ENCODE measurements at regions not wholly inside any gene's neighbourhood (a gene's known extent, or its start where the extent isn't known, plus 50 kb on each side); places are given as distances from the start of the nearest gene placed in this dataset.
A peak's percentile ranks its signal among the peaks of the same experiment; 100 is the strongest.
"Not testable (repeated sequence)": the region's sequence is repeated elsewhere in the genome, so short reads cannot be mapped to it uniquely, and the experiment has no call there.

- peak overlapping the region in 2 of 3 experiments; percentile 23 to 59 for H3K4me3 ChIP-seq (replicated peaks in 1 of 3; ENCODE audit: low read depth in 2 of 3, low read length in 3 of 3)
- Mint-ChIP-seq H3K27me3 (ENCODE audit: low read depth in 3 of 3) (peaks cover 3 to 8% (median 4%) of the 10 kb centered on the region in 3 donors), H3K9me3 (peaks cover 0 to 8% (median 4%) of the 10 kb centered on the region in 7 donors), H3K27ac (peak overlapping the region in 2 of 7 donors; percentile 38 to 66), H3K36me3 (no peaks in the 10 kb centered on the region), H3K4me3 (peak overlapping the region; percentile 74 to 96), H3K4me1 (peaks cover 18% of the 10 kb centered on the region)
- peak overlapping the region; percentile 78 for H2AFZ ChIP-seq (ENCODE audit: insufficient read depth, low read depth, low read length, poor library complexity, severe bottlenecking)
- peak; percentile 73 for TF ChIP-seq CTCF (IDR thresholded peaks at IDR 0.05)
- peaks cover 14 to 16% of the 10 kb centered on the region in 2 donors for H3K4me1 ChIP-seq (ENCODE audit: control insufficient read depth in 1 of 2, insufficient read depth in 2 of 2, low read length in 2 of 2)
- no peaks in the 10 kb centered on the region for H4K20me1 ChIP-seq (ENCODE audit: insufficient read depth, low read length)
- H3K27me3 ChIP-seq (ENCODE audit: control insufficient read depth in 2 of 2, insufficient read depth in 2 of 2, low read length in 2 of 2) = no peaks in the 10 kb centered on the region
- intact Hi-C loops (cut with micrococcal nuclease) = no loop called here
- H3K36me3 ChIP-seq (replicated peaks in 1 of 2; ENCODE audit: control insufficient read depth in 1 of 2, insufficient read depth in 2 of 2, low read length in 2 of 2) = no peaks in the 10 kb centered on the region
- no peak overlapping the region for H3K9ac ChIP-seq (ENCODE audit: insufficient read depth, low read length, poor library complexity, severe bottlenecking)
- no peaks in the 10 kb centered on the region for H3K9me3 ChIP-seq (replicated peaks in 1 of 2; ENCODE audit: control insufficient read depth in 1 of 2, insufficient read depth in 1 of 2, low read length in 2 of 2)
- no peaks in the 10 kb centered on the region for H3K79me2 ChIP-seq (ENCODE audit: insufficient read depth, low read length)
- DNase-seq = peak; percentile 43 to 57 (median 56)
- no peak overlapping the region for H3K27ac ChIP-seq (ENCODE audit: low read depth in 1 of 2, low read length in 2 of 2)
- 0% methylated on average over 4 of the region's 7 CpGs for WGBS (ENCODE audit: insufficient coverage)
- peak overlapping the region; percentile 71 for H3K4me2 ChIP-seq (replicated peaks; ENCODE audit: extremely low read depth, low read length, poor library complexity, severe bottlenecking)
These were observed 228.1 kb upstream of the AMIGO2 start for GRCh38 chr12:47307680-47308399.

- H3K79me2 ChIP-seq (ENCODE audit: insufficient read depth, low read length); H3K27ac ChIP-seq (ENCODE audit: low read depth in 1 of 2, low read length in 2 of 2); H3K36me3 Mint-ChIP-seq; H4K20me1 ChIP-seq (ENCODE audit: insufficient read depth, low read length); H3K36me3 ChIP-seq (replicated peaks in 1 of 2; ENCODE audit: control insufficient read depth in 1 of 2, insufficient read depth in 2 of 2, low read length in 2 of 2); intact Hi-C loops (cut with micrococcal nuclease); H3K27me3 Mint-ChIP-seq (ENCODE audit: low read depth in 3 of 3); H3K9ac ChIP-seq (ENCODE audit: insufficient read depth, low read length, poor library complexity, severe bottlenecking); H3K9me3 Mint-ChIP-seq; H3K9me3 ChIP-seq (replicated peaks in 1 of 2; ENCODE audit: control insufficient read depth in 1 of 2, insufficient read depth in 1 of 2, low read length in 2 of 2); H3K27me3 ChIP-seq (ENCODE audit: control insufficient read depth in 2 of 2, insufficient read depth in 2 of 2, low read length in 2 of 2): not testable (repeated sequence)
- H3K4me3 Mint-ChIP-seq = peak overlapping the region; percentile 74 to 96
- WGBS (ENCODE audit: insufficient coverage) = 6% methylated on average over 16 of the region's 25 CpGs
- peaks cover 14% of the 10 kb centered on the region for H3K4me1 Mint-ChIP-seq
- H3K4me2 ChIP-seq (replicated peaks; ENCODE audit: extremely low read depth, low read length, poor library complexity, severe bottlenecking) = peak overlapping the region; percentile 71
- peak overlapping the region; percentile 78 for H2AFZ ChIP-seq (ENCODE audit: insufficient read depth, low read depth, low read length, poor library complexity, severe bottlenecking)
- H3K27ac Mint-ChIP-seq = peak overlapping the region in 4 of 7 donors; percentile 34 to 73 (median 42)
- peak overlapping the region in 2 of 3 experiments; percentile 23 to 59 for H3K4me3 ChIP-seq (replicated peaks in 1 of 3; ENCODE audit: low read depth in 2 of 3, low read length in 3 of 3)
- H3K4me1 ChIP-seq (ENCODE audit: control insufficient read depth in 1 of 2, insufficient read depth in 2 of 2, low read length in 2 of 2) = peaks cover 12% of the 10 kb centered on the region in 2 donors
- DNase-seq = peak in 1 of 3 donors; percentile 12
These were observed 227.3 kb upstream of the AMIGO2 start for GRCh38 chr12:47306773-47307679.

All from CD14-positive monocyte (primary cell).